HEK293 (cell line): ENCODE measurements at regions not wholly inside any gene's neighbourhood (a gene's known extent, or its start where the extent isn't known, plus 50 kb on each side); places are given as distances from the start of the nearest gene placed in this dataset.
A peak's percentile ranks its signal among the peaks of the same experiment; 100 is the strongest.
"Not testable (repeated sequence)": the region's sequence is repeated elsewhere in the genome, so short reads cannot be mapped to it uniquely, and the experiment has no call there.

ENCODE experiments used
- CTCF ChIA-PET: fragments of 350-600 bp; formaldehyde crosslinking; extraction: SDS; loops from one replicate; lab custom pipeline; 2021; ENCODE audit warnings: antibody characterized with exemption; lab: Yijun Ruan, JAX
- POLR2A ChIA-PET: fragments of 300-600 bp; formaldehyde crosslinking; extraction: SDS; loops from one replicate; lab custom pipeline; 2020; ENCODE audit warnings: antibody characterized with exemption, inconsistent platforms; lab: Yijun Ruan, JAX
- H3K27ac ChIP-seq: fragments of 200-500 bp; sonication (Bioruptor generic); 2 replicates; pipeline ENCODE4 v1.5.1; 2014; ENCODE audit warnings: low read depth, low read length, control low read depth, inconsistent platforms; ENCODE audit errors: extremely low read depth
- H3K36me3 ChIP-seq, 2 experiments: fragments of 200-500 bp in 1 of 2; sonication (Bioruptor generic) in 1 of 2; 1 replicate in 1 of 2; 2 replicates in 1 of 2; pipeline ENCODE4 v1.5.1; 2014 to 2017; ENCODE audit warnings: inconsistent platforms in 2 of 2, low read length in 2 of 2; ENCODE audit not compliant: control insufficient read depth in 2 of 2, insufficient read depth in 1 of 2
- H3K4me1 ChIP-seq: fragments of 200-500 bp; sonication (Bioruptor generic); 2 replicates; pipeline ENCODE4 v1.5.1; 2014; ENCODE audit warnings: mild to moderate bottlenecking, low read length, inconsistent platforms; ENCODE audit not compliant: control insufficient read depth, insufficient read depth
- H3K4me3 ChIP-seq: 2 replicates; pipeline ENCODE4 v1.5.1; 2011; ENCODE audit warnings: low read depth, mild to moderate bottlenecking, control low read depth, low read length, moderate library complexity
- H3K9me3 ChIP-seq: fragments of 200-500 bp; sonication (Bioruptor generic); 2 replicates; pipeline ENCODE4 v1.5.1; 2014; ENCODE audit warnings: low read depth, low read length, inconsistent platforms; ENCODE audit not compliant: control insufficient read depth, insufficient read depth
- ATF2 ChIP-seq: fragments of 450-650 bp; formaldehyde crosslinking; IDR thresholded peaks from 2 replicates; pipeline ENCODE4 v1.5.1; 2016; ENCODE audit warnings: missing biosample characterization, missing genetic modification characterization, low read depth
- GFI1B ChIP-seq: fragments of 450-650 bp; formaldehyde crosslinking; IDR thresholded peaks from 2 replicates; pipeline ENCODE4 v1.5.1; 2016; ENCODE audit warnings: missing biosample characterization, missing genetic modification characterization
- KLF1 ChIP-seq: fragments of 450-650 bp; formaldehyde crosslinking; IDR thresholded peaks from 2 replicates; pipeline ENCODE4 v1.5.1; 2016; ENCODE audit warnings: missing biosample characterization, missing genetic modification characterization
- KLF16 ChIP-seq: fragments of 450-650 bp; formaldehyde crosslinking; IDR thresholded peaks from 2 replicates; pipeline ENCODE4 v1.5.1; 2017; ENCODE audit warnings: missing biosample characterization, missing genetic modification characterization
- KLF9 ChIP-seq: fragments of 450-650 bp; formaldehyde crosslinking; IDR thresholded peaks from 2 replicates; pipeline ENCODE4 v1.5.1; 2016; ENCODE audit warnings: missing biosample characterization, missing genetic modification characterization, low read depth
- REPIN1 ChIP-seq: fragments of 450-650 bp; formaldehyde crosslinking; IDR thresholded peaks from 2 replicates; pipeline ENCODE4 v1.5.1; 2017; ENCODE audit warnings: missing biosample characterization, missing genetic modification characterization, low read depth
- REST ChIP-seq: fragments of 450-650 bp; formaldehyde crosslinking; IDR thresholded peaks from 2 replicates; pipeline ENCODE4 v1.5.1; 2016; ENCODE audit warnings: missing biosample characterization, missing genetic modification characterization
- SALL2 ChIP-seq: fragments of 450-650 bp; formaldehyde crosslinking; IDR thresholded peaks from 2 replicates; pipeline ENCODE4 v1.5.0; 2017; ENCODE audit warnings: missing biosample characterization, mild to moderate bottlenecking, missing genetic modification characterization, borderline replicate concordance
- SP2 ChIP-seq: fragments of 450-650 bp; formaldehyde crosslinking; IDR thresholded peaks from 2 replicates; pipeline ENCODE4 v1.5.1; 2016; ENCODE audit warnings: missing biosample characterization, missing genetic modification characterization
- ZFP37 ChIP-seq: fragments of 450-650 bp; formaldehyde crosslinking; IDR thresholded peaks from 2 replicates; pipeline ENCODE4 v1.5.1; 2016; ENCODE audit warnings: missing biosample characterization, missing genetic modification characterization
- ZNF10 ChIP-seq: fragments of 450-650 bp; formaldehyde crosslinking; IDR thresholded peaks from 2 replicates; pipeline ENCODE4 v1.5.1; 2017; ENCODE audit warnings: missing biosample characterization, missing genetic modification characterization
- ZNF132 ChIP-seq: fragments of 450-650 bp; formaldehyde crosslinking; IDR thresholded peaks from 2 replicates; pipeline ENCODE4 v1.5.1; 2017; ENCODE audit warnings: missing biosample characterization, missing genetic modification characterization, borderline replicate concordance
- ZNF146 ChIP-seq: fragments of 450-650 bp; formaldehyde crosslinking; IDR thresholded peaks from 2 replicates; pipeline ENCODE4 v1.5.1; 2016; ENCODE audit warnings: missing biosample characterization, missing genetic modification characterization
- ZNF148 ChIP-seq: fragments of 450-650 bp; formaldehyde crosslinking; IDR thresholded peaks from 2 replicates; pipeline ENCODE4 v1.5.0; 2017; ENCODE audit warnings: missing biosample characterization, missing genetic modification characterization, borderline replicate concordance
- ZNF175 ChIP-seq: fragments of 450-650 bp; formaldehyde crosslinking; IDR thresholded peaks from 2 replicates; pipeline ENCODE4 v1.5.1; 2016; ENCODE audit warnings: missing biosample characterization, missing genetic modification characterization
- ZNF223 ChIP-seq: fragments of 450-650 bp; formaldehyde crosslinking; IDR thresholded peaks from 2 replicates; pipeline ENCODE4 v1.5.1; 2016; ENCODE audit warnings: missing biosample characterization, missing genetic modification characterization
- ZNF404 ChIP-seq: fragments of 450-650 bp; formaldehyde crosslinking; IDR thresholded peaks from 2 replicates; pipeline ENCODE4 v1.5.1; 2017; ENCODE audit warnings: missing biosample characterization, missing genetic modification characterization
- ZNF423 ChIP-seq: fragments of 450-650 bp; formaldehyde crosslinking; IDR thresholded peaks from 2 replicates; pipeline ENCODE4 v1.5.1; 2016; ENCODE audit warnings: missing biosample characterization, missing genetic modification characterization
- ZNF561 ChIP-seq: fragments of 450-650 bp; IDR thresholded peaks from 2 replicates; pipeline ENCODE4 v1.5.1; 2018; ENCODE audit warnings: missing biosample characterization, missing genetic modification characterization, borderline replicate concordance
- ZNF580 ChIP-seq: fragments of 450-650 bp; formaldehyde crosslinking; IDR thresholded peaks from 2 replicates; pipeline ENCODE4 v1.5.1; 2016; ENCODE audit warnings: missing biosample characterization, missing genetic modification characterization
- ZNF610 ChIP-seq: fragments of 450-650 bp; formaldehyde crosslinking; IDR thresholded peaks from 2 replicates; pipeline ENCODE4 v1.5.1; 2016; ENCODE audit warnings: missing biosample characterization, missing genetic modification characterization, borderline replicate concordance
- ZNF660 ChIP-seq: fragments of 450-650 bp; IDR thresholded peaks from 2 replicates; pipeline ENCODE4 v1.5.1; 2018; ENCODE audit warnings: missing biosample characterization, mild to moderate bottlenecking, missing genetic modification characterization
- ZNF76 ChIP-seq: fragments of 450-650 bp; formaldehyde crosslinking; IDR thresholded peaks from 2 replicates; pipeline ENCODE4; 2016; ENCODE audit warnings: low read depth, missing biosample characterization, missing genetic modification characterization, borderline replicate concordance

- Histone ChIP-seq H3K36me3 (no peaks in the 10 kb centered on the region), H3K4me1 (no peaks in the 10 kb centered on the region), H3K27ac (no peak overlapping the region), H3K9me3 (no peaks in the 10 kb centered on the region), H3K4me3 (no peak overlapping the region)
- ChIA-PET CTCF (no interaction called here), POLR2A (no interaction called here)
- TF ChIP-seq ZFP37: no peak
Measured at GRCh38 chr4:33493231-33493630, 2751.1 kb downstream of the ARAP2 start.

GRCh38 chr4:33494150-33494549, 2750.2 kb downstream of the ARAP2 start:
- POLR2A ChIA-PET: no interaction called here
- H3K4me3 ChIP-seq: no peak overlapping the region
- CTCF ChIA-PET: no interaction called here
- no peaks in the 10 kb centered on the region for H3K9me3 ChIP-seq
- H3K36me3 ChIP-seq: no peaks in the 10 kb centered on the region
- no peak overlapping the region for H3K27ac ChIP-seq
- TF ChIP-seq ZNF146 (tag by site-specific recombination) (no peak), KLF9 (tag by site-specific recombination) (no peak), ZNF132 (tag by site-specific recombination) (no peak), GFI1B (tag by site-specific recombination) (no peak), ZNF660 (tag by site-specific recombination) (no peak), ZNF148 (no peak)
- H3K4me1 ChIP-seq: no peaks in the 10 kb centered on the region

GRCh38 chr4:33501587-33501986, 2742.7 kb downstream of the ARAP2 start:
- H3K9me3 ChIP-seq, CTCF ChIA-PET, H3K27ac ChIP-seq, H3K4me1 ChIP-seq, POLR2A ChIA-PET, H3K36me3 ChIP-seq, H3K4me3 ChIP-seq: not testable (repeated sequence)
- TF ChIP-seq ATF2 (tag by site-specific recombination): peak; percentile 60

- H3K4me3 ChIP-seq: no peak overlapping the region
- no peak overlapping the region for H3K27ac ChIP-seq
- ChIA-PET CTCF (no interaction called here), POLR2A (no interaction called here)
- no peaks in the 10 kb centered on the region for H3K9me3 ChIP-seq
- H3K36me3 ChIP-seq: no peaks in the 10 kb centered on the region
- H3K4me1 ChIP-seq: no peaks in the 10 kb centered on the region
- TF ChIP-seq REST (tag by site-specific recombination) (no peak), REPIN1 (no peak), ZNF175 (tag by site-specific recombination) (no peak), ZNF610 (tag by site-specific recombination) (no peak), ZNF404 (tag by site-specific recombination) (no peak), ZNF10 (tag by site-specific recombination) (no peak), ZNF561 (no peak), KLF16 (tag by site-specific recombination) (no peak), KLF1 (tag by site-specific recombination) (no peak), SALL2 (tag by site-specific recombination) (no peak), ZNF76 (tag by site-specific recombination) (no peak), ZNF223 (tag by site-specific recombination) (no peak), ZNF423 (tag by site-specific recombination) (no peak), SP2 (tag by site-specific recombination) (no peak), ZNF580 (tag by site-specific recombination) (no peak)
Measured at GRCh38 chr4:33512397-33512796, 2731.9 kb downstream of the ARAP2 start.
